AG20443 (cell line): ENCODE measurements at regions not wholly inside any gene's neighbourhood (a gene's known extent, or its start where the extent isn't known, plus 50 kb on each side); places are given as distances from the start of the nearest gene placed in this dataset.
"Not testable (repeated sequence)": the region's sequence is repeated elsewhere in the genome, so short reads cannot be mapped to it uniquely, and the experiment has no call there.

Experiments
- DNase-seq: peaks from one replicate; pipeline ENCODE4 v3.0.0; 2012; ENCODE audit warnings: low spot score, mixed read lengths

DNA sequence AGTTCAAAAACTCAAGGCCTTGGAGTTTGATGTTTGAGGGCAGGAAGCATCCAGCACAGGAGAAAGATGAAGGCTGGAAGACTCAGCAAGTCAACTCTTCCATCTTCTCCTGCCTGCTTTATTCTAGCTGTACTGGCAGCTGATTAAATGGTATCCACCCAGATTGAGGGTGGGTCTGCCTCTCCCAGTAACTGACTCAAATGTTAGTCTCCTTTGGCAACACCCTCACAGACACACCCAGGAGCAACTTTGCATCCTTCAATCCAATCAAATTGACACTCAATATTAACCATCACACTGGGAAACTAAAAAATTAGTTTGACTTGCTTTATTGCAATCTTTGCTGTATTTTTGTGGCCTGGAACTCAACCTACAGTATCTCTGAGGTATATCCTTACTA is 230.5 kb upstream of the TARS1 start:
- not testable (repeated sequence) for DNase-seq

DNA sequence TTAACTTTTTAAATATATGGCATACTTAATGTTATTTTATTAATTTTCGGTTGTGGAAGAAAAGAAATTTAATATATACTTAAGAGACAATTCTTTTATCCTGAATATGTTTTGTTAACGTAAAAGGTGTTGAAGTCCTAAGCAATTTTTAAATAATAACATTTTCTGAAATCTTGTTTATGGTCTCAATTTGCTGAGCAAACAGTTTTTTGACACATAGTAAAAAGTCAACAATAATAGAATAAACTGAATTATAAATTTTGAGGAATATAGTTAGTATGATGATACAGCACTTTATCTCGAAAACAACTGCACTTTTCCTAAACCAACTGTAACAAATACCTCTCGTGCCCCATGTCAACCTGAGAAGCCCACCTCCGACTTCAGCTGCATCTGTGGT is 229.8 kb upstream of the TARS1 start:
- no peak for DNase-seq

DNA sequence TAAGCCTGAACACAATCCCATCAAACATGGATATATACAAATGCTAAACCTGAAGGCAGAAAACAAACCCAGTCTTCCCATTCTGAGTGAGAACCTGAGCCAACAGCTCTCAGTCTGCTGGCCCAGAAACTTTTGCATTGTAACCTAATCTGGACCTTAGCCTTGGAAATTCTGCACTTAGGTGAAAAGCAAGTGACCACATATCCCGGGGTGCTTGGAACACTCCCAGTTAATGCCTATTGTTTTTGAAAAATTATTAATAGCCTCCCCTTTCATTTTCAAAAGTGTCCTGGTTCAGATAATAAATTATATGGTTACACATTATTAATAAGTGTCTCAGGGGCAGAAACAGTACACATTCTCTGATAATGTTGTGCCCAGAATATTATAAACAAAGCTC is 228.3 kb upstream of the TARS1 start:
- no peak for DNase-seq

DNA sequence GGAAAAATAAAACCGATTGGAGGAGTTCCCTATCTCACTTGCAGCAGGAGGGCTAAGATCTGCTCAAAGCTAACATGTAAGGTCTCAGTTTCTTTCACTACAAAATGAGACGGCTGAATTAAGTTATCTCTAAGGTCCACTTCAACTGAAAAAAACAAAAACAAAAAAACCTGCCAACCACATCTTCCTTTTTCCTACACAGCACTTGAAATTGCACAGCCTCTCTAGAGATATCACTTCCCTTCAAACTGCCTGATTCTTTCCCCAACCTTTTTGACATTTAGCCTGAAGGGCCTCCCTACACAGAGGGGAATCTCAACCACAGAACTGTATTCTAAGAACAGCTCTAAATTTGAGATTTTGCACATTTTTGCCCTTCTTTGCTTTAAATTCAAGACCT is 227.9 kb upstream of the TARS1 start:
- DNase-seq: no peak

DNA sequence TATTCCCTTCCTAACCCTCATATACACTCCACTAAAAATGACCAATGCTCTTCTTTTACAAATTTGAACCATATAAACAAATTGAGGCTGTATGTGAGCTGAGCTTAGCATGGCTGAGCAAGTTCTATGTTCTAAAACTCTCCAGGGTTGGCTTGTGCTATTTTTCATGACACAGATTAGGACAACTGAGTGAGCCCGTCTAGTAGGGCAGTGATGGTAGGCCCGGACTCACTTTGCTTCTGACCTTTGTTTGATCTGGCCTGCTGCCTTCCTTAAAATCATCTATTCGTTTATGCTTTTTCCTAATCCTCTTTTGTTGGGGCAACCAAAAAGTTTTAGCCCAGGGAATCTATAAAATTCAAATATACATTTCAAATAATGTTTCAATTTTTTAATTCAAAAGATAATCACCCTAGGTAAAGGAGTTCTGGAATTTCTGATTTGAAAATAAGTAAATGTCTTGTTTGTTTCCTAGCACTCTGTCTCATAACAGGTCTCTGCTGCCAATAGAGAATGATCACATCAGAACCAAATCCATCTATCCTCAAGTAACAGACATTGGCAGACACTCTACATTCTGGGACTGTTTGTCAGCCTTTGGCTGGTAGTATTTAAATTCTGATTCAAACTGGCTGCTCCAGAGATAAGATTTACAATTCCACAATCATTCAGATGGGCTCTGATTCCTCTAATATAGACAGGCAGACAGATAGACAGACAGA is 217.0 kb upstream of the TARS1 start:
- DNase-seq: peak; percentile 51

DNA sequence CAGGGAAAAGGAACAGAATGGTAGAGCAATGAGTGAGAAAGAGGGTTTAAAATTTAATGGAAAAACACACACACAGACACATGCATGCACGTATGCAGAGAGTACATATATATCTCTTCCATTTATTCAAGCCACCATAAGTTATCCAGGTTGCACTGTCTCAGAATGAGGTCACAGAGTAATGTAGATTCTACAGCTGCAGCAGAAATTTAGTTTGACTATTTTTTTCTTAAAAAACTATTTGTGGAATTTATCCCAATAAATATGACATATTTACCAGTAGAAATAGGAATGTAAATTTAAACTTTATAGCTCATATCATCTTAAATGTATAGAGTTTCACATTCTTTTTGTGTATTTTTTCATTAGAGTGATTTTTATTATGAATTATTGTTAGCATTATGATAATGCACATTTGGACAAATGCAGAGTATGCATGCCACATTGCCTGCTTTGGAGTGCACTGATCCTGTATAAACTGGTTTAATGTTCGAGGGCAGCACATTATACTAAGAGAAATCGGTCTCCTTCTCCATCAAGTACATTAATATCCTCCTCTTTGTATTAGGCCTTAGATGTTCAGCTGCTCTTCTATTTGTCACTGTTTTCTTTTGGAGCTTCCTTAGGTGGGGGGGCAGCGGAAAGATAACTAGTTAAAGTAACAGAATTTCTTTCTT is 216.3 kb upstream of the TARS1 start:
- DNase-seq: no peak

DNA sequence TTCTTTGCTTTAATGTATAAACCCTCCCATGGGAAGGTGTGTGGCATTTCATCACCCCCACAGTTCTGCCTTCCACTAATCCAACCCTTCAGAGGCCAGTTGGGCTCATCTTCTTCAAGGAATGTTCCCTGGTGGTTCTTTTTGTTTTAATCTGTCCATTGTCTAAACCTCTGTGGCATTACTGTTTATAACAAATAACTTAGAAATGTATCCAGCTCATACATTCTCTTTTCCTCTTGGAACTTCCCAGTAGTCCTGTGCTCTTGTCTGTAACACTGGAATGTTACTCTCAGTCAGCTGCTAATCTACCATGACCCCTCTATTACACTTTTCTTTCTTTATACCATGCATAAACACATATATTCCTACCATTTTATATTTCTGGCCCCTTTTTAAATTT is 213.5 kb upstream of the TARS1 start:
- DNase-seq: no peak

DNA sequence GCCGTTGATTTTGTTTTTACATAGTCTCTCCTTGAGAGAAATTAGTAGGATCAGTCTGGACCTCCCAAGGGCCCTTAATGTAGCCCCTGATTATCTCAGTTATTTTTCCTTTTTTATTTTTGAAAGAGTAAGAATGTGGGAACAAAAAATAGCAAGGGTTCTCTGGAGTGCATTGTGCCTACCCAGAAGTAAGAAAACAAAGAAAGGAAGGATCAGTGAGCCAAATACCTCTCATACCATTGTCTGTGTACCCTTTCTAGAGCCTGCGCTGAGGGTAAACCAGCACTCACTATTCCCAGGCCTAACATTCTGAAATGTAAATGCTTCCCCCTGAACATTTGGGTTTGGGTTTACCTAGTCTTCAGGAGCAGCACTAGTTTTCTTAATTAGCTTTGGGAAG is 213.0 kb upstream of the TARS1 start:
- no peak for DNase-seq

DNA sequence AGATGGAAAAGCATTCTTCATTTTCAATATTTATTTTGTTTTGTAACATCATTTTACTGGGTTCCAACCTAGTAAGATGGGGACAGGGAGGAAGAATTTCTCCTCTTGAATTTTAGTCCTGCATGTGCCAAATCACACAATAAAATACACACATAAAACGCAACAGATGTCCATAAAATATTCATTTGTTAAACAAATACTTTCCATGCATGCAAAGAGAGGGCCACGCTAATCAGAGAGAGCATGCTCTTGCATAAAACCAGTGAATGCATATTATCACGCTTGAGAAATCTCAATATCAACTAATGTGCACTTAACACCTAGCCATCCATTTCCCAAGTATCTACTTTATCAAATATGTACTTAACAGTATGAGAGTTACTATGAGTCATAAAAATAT is 212.6 kb upstream of the TARS1 start:
- DNase-seq: no peak

DNA sequence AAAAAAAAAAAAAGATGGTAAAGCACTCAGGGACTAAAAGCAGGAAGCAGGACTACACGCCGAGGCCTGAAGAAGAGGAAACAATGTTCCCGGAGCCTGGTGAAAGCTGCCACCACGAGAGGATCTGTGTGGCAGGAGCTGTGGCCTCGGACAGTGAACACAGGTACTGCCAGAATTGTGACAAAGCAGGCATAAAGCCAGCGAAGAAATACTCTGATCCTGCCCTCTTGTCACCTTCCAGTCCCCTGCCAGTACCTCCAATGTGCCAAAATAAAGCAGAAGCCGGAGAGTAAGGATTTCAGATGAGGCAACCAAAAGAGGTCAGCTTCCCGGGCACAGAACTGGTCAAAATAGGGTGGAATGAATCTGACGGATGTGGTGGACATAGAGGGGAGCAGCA is 211.5 kb upstream of the TARS1 start:
- no peak for DNase-seq

DNA sequence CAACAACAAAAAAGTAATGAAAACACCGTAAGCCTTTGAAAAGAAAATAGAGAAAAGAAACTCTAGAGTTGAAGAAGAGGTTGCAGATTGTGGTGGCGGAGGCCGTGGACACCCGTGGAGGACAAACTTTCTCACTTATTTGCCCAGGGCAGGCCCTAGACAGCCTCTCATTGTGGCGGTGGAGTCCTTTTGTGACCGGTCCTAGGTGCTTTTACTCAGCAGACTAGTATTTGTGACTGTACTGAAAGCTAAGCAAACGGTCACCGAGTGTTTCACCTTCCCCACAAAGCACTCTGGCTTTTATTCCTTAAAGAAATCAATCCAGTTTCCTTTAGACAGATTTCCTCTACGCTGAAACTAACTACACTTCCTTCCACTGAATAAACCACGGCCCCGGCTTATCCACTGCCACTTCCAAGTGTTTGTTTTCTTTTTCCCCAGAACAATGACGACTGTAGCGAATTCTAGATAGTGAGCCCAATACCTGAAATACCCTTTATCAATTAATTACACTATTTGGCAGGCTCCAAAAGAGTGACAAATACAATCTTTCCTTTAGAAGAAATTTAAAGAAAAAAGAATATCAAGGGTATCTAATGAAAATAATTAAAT is 210.2 kb upstream of the TARS1 start:
- DNase-seq: no peak

DNA sequence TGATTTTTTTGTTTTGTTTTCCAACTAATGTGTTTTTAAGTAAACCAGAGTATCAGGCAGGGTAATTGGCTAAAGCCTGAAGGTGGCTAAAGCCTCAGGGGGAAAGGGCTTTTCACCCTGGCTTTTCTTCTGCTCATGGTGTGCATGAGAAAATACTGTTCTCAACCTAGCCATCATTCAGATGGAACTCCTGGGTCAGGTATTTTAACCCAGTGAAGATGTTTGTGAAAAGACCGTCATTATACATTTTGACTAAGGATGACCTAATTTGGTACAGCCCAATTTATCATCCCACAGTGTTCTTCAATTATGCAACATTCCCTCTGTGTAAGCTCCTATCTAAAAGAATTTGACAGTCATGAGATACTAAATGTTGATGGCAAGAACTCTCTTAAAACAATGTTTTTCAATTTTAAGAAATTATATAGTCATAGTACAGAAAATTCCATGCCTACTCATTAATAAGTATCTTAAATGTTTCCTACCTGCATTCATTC is 209.5 kb upstream of the TARS1 start:
- no peak for DNase-seq

DNA sequence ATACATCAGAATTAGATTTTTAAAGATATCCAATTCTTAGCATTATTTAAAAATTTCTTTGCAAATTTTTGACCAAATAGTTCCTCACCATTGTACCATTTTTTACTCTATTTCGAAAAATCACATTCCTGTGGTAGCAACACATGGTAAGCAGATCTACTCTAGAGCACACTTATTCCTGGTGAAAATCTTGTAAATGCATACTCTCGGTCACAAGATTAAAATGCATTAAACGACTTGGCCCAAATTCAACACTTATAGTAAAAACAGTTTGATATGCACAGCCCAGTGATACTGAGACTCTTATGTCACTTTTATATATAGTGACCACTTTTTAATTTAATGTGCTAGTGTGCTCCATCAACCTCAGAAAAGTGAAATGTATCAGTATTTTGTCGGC is 208.8 kb upstream of the TARS1 start:
- DNase-seq: peak; percentile 23

DNA sequence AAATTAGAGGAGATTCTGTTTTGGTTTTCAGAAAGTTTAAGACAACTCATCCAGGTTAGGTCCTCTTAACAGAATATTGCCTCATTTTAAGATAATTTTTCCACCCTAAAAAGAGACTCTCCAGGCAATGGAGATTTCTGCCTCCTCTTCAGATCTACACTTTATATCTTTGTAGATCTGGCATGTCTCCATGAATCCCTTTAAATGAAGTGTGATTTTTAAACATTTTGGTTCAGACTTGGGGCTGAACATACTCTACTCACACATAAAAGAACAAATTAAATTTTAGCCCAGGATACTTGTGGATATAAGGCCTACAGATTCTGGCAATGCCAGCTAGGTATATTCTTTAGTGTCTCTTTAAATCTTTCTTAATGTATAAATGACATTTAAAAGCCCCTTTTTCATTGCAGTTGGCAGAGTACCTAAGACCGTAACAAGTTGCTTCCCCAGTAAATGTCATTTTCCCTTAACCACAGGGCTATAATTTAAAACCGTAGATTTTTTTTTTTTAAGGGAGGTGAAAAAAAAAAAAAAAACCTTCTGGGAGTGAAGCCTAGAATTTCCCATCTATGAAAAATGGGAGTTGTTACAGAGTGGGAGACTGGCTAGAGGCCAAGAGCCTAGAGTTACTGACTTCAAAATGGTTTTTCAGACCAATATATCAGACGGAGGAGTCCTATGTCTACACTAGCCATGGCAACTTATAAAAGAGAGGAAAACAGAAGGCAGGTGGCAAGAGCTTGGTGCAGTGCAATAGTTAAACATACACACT is 207.8 kb upstream of the TARS1 start:
- no peak for DNase-seq

DNA sequence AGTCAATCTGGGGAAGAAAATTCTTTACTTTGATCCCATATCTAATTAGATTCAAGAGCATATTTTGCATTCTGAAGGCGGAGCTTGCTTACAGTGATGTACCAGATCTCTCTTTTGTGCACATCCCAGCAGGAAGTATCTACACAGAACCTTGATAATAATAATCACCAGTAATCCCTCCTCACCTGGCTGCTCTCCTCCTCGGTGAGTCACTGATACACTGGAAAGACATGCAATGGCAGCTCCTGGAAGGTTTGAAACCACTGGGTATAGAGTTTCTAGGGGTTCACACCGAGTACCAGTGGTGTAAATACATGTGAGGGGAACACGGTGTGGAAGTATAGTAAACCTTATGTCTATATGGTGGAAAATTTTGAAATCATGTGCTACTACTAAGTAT is 205.5 kb upstream of the TARS1 start:
- no peak for DNase-seq

DNA sequence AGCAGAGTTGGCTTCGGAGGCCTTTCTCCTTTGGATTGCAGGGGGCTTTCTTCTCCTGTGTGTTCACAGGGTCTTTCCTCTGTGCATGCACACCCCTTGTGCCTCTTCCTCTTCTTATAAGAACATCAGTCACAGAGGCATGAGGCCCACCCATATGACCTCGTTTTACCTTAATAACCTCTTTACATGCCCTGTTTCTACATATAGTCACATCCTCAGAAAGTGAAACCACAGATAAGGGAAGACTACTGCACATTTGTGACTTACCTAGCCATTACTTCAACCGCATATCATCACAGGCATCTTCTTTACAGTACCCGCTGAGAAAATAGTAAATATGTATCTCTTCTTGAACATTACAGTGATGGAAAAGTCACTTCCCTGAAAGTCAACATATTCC is 204.9 kb upstream of the TARS1 start:
- no peak for DNase-seq

DNA sequence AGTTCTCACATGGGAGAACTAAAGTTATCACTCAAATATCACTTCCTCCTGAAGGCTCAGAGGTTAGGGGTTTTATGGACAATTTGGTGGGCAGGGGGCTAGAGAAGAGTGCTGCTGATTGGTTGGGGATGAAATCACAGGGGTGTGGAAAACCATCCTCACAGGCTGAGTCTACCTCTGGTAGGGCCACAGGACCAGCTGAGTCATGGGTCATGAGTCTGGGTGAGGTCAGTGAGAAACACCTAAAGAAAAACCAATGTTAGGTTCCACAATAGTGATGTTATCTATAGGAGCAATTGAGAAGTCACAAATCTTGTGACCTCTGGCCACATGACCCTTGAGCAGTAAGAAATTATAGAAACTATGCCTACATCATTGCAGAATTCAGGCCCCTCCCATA is 203.3 kb upstream of the TARS1 start:
- no peak for DNase-seq

DNA sequence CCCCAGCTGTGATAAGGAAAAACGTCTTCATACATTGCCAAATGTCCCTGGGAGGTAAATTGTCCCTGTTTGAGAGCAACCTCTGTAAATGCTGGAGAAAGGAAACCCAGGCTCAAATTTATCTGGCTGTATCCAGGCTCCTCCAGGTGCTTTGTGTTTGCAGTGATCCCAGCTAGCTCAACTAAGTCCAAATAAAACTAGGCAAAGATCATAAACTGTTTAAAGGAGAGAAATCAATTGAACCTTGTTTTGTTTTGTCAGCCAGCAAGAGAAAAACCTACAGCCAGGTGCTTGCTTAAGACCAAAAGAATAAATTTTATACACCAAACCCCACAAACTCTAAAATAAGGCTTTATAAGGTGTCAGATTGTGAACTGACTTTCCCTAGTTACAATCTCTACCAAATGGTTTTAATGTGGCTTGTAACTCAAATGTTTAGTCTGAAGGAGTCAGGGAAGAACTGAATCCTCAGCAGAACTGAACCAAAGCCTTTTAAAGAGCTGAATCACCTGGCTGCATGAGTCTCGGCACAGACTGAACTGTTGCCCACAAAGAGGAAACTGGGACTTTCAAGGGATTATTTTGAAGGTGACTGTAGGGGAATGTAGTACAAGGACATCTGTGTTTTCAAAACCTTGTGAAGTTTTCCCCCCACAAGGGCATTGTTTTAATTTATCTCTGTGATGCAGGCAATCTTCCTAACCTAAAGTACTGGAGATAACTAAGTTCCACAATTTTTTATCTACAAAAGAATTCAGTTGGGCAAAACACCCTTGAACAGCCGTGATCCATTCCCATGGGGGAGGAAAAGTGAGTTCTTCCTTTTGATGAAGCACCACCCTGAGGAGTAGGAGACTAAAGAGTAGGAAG is 201.7 kb upstream of the TARS1 start:
- no peak for DNase-seq

DNA sequence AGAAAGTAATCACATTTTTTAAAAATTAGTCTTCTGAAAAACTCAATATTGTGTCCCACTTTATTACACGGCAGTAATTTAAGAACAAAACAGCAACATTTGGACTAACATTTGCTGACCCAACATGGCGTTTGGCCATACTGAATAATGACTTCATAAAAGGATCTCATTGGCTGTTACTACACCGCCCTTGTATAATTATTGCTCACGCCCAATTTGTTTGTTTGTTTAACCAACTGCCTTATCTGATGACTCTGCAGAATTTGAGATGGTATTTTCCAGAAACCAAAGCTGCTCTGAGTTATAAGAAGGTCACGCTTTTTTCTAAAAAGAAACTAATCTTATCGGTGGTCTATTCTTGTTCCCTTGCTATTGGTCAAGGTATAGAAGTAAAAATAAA is 200.2 kb upstream of the TARS1 start:
- DNase-seq: no peak

DNA sequence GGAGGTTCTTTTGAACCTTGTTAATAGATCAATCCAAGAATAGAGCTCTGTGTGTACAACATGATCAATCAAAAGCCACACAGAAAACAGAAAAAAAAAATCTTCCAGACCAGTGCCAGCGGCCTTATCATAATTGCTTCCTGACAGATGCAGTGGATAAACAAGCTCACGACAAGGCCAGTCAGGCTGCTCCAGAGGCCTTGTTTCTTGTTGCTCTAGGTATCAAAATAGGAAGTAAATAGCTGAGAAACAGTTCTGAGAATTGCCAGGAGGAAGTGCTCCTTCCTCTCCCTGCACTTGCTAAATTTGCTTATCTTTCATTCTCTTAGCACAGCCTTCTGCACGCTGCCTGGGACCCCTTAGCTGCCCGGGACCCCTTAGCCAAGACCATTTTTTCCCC is 199.0 kb upstream of the TARS1 start:
- DNase-seq: no peak

DNA sequence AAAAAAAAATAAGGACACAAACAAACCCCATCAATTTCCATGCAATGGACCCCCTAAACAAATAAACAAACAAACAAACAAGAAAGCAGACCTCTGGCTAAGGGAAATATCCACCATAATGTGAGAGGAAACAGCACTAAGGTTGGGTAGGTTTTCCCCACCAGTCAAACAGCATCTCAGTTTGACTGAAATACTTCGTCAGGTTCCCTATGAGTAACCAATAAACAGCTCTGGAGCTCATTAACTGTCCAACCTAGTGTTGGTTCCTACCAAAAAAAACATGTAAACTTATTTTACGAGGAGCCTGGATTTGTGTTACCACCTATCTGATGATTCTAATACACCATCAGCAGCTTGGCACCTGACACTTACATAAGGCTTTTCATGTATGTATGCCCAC is 198.5 kb upstream of the TARS1 start:
- no peak for DNase-seq
